GM21529 (cell line): ENCODE measurements at regions not wholly inside any gene's neighbourhood (a gene's known extent, or its start where the extent isn't known, plus 50 kb on each side); places are given as distances from the start of the nearest gene placed in this dataset.

Source experiments
- ATAC-seq: cut with Tn5 transposase; IDR thresholded peaks from one replicate; pipeline ENCODE4 v1.9.1; 2021; ENCODE audit not compliant: unreplicated experiment

- no peak for ATAC-seq
Observed at GRCh38 chr15:56868170-56868569, 50.3 kb upstream of the TCF12 start.

GRCh38 chr15:56866803-56867202, 51.6 kb upstream of the TCF12 start:
- no peak for ATAC-seq

DNA sequence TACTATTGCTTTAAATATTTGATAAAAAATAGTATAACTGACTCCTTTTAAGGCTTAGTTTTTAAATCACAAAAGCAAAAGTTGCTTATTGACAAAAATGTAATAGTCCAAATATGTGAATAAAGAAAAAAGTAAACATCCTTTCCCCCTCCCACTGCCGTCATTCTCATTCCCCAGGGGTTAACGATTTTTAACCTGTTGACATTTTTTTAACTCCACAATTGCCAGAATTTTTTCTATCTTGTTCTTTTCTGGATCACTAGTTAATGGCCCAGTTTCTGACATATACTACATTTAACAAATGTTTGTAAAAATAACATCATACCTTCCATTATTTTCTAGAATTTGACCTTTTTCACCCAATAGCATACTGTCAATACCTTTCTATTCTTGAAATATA, 60.6 kb upstream of the TCF12 start:
- ATAC-seq: no peak

DNA sequence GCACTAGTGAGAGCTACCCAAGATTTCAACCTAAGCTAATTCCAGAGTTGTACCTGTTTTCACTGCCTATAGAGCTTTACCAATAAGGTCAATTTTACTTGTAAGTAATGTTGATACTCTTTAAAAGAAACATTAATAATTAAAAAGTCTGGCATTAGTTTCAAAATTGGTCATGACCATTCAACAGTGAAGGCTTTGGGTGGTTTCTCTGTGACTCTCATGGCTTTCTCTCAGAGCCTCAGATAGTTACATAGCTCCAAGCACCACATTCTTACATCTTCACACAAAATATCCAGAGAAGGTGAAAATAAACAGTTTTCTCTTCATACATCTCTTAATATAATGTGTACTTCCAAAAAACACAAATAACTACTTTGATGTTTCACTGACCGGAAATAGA, 61.5 kb upstream of the TCF12 start:
- no peak for ATAC-seq

GRCh38 chr15:56844892-56845291, 73.6 kb upstream of the TCF12 start:
- ATAC-seq: no peak

DNA sequence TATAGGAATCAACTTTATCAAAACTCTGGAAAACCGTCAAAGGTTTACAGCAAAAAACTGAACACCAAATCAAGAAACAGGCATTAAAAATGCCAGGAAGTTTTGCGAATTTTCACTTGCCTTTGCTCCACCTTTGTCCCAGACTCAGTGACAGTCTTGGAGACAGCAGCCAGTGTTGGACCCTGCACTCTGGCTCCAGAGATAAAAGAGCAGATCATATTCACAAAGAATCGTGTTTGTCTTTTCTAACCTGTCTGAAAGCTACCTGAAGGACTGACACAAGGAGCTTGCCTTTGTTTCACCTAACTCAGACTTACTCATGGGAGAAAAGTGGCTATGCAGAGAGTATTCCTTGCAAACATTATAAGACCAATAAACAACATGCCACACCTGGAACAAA, 74.0 kb upstream of the TCF12 start:
- no peak for ATAC-seq

GRCh38 chr15:56839641-56840040, 78.8 kb upstream of the TCF12 start:
- no peak for ATAC-seq

GRCh38 chr15:56839099-56839498, 79.3 kb upstream of the TCF12 start:
- ATAC-seq: no peak

- no peak for ATAC-seq
Observed at GRCh38 chr15:56838085-56838484, 80.4 kb upstream of the TCF12 start.

- no peak for ATAC-seq
Observed at GRCh38 chr15:56837273-56837672, 81.2 kb upstream of the TCF12 start.

- ATAC-seq: no peak
Observed at GRCh38 chr15:56835718-56836171, 82.7 kb upstream of the TCF12 start.

- ATAC-seq: no peak
Observed at GRCh38 chr15:56832125-56832524, 86.3 kb upstream of the TCF12 start.

DNA sequence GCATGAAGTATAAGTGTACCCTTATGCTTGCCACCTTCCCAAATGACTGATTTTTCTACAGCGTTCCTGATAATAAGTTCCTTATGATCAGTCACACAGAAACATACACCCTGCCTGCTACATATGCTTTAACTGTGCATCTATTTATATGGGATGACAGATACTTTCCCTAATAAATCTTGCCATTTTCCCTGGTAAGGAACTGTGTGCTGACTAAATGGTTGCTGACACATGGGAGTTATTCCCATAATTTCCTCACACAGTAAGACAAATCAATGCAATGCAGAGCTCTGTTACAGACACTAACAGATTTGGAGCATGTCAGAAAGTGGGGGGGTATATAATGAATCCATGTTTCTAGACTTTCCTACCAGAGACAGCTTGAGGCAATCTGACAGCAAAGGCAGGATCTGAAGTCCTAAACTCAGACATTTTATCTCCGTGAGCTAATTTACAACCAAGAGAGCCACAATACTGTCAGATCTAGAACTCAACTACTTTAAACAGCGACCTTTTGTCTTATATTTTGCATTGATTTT, 86.9 kb upstream of the TCF12 start:
- no peak for ATAC-seq

DNA sequence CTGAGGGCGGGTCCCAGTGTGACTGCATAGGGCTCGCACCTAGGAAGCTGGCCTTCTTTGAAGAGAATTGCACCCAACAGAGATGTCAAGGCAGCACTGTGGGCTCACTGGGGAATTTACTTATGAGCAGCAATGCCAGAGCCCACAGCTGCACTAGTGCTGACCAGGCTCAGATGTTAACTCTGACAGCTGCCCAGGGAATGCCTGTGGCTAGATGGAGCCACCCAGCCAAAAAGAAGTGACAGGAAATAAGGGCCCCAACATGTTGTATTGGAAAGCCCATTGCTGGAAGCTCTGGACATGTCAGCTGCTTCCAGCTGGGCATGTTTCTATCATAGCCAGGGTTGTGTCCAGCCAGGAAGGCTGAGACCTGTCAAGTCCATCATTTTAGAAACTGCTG, 90.9 kb upstream of the ZNF280D start:
- ATAC-seq: no peak

DNA sequence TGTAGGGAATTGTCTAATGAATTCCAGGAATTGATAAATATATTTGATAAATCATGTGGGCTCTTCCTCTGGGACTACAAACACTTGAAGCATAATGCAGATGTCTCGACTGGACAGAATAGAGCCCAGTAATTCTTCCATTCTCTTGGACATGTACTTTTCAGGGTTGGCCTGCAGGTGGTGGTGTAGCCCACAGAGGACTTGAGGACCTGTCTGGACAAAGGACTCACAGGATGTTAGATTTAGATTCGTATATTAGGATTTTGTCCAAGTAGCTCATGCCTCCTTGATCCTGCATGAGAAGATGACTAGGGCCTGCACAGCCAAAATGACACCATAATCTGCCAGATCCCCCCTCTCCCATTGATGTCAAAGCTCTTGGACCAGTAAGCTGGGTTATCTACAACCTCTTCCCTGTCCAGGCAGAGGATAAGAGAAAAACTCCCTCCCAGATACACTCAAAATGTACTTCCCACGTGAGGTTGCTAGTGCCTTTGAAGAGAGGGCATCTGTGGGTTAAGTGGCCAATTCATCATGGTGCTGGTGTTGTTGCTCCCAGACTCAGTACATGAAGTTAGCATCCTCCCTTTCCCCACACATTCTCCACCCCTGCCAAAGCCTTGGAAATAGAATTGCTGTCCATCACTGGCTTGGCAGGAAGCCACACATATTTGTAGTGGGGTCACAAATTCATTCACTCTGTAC, 88.6 kb upstream of the ZNF280D start:
- peak; percentile 70 for ATAC-seq

DNA sequence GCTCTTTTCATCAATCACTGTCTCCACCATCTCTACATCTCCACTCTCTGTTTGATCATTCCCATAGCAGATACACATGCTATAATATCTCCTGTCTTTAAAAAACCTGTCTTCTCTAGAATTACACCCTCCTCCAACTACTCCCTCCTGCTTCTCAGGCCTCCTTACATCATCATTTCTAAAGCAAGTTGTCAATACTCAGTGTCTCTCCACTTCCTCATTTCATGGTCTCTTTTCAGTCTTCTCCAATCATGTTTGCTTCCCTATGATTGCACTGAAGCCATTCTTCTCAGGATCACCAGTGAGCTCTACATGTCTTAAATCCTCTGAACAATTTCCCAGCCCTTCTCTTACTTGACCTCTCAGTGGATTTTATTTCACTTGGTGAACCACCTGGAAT, 87.0 kb upstream of the ZNF280D start:
- peak; percentile 57 for ATAC-seq

DNA sequence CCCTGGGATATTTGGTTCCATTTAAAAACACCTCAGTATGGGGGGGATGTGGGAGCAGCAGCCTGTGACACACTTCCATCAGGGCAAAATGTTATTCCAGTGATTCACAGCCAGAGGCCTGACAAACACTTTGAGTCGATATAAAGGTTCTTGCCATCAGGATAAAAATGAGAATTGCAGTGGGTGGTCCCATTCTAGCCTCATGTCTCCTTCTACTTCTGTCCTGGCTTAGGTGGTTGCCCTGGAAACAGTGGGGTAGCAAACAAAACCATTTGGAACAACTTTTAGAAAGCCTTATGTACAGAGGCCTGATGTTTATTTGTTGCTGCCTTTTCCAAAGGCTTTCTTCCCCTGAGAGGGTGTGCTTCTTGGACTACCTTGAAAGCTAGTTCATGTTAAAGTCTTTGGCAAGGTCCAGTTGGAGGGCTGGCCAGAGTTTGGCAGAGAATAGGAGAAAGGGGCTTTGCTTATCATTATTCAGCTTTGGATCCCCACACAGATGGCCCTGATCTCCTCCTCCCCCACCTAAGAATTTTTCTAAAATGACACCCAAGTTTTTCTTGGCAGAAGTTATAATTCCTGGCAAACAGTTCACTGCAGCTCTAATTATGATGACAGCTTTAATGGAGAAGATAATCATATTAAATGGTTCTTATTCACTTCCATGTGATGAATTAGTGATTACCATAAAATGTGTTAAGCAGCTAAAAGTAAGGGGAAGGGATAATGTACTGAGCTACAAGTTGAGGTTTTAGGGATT, 84.2 kb upstream of the ZNF280D start:
- ATAC-seq: no peak

- no peak for ATAC-seq
Observed at GRCh38 chr15:56816781-56817180, 83.5 kb upstream of the ZNF280D start.

- no peak for ATAC-seq
Observed at GRCh38 chr15:56815247-56815646, 81.9 kb upstream of the ZNF280D start.

DNA sequence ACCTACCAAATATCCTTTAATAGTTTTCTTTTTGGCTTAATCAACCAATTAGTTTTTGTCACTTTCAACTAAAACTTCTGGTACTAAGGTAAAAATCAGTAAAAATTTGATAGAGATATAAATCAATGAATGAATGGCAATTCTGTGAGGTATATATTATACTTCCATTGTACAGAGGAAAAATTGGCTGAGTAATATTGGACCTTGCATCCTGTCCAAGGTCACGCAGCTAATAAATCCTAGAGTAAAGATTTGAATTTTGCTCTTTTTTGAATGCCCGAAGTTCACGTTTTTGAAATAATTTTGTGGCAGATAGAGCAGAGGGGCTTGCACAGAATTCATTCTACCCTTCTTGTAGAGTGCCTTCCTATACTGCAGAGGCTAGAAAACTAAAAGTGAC, 81.1 kb upstream of the ZNF280D start:
- ATAC-seq: no peak

DNA sequence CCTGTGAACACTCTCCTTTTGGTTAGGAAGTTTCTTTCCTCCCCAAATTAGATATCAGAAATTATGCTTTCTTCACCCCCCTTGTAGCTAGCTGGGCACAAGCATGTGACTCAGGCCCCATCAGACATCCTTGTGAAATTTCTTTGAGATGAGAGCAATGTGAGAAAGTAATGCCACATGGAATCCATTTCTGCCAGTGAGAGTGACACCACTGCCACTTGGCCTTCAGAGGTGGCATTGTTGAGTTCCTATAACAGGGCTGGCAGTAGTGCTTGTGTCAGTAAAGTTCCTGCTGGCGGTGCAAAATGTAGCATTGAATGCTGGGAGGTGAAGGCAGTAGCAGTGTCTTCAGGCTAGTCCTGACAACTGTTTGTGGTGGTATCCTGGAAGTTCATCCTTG, 80.7 kb upstream of the ZNF280D start:
- no peak for ATAC-seq

- no peak for ATAC-seq
Observed at GRCh38 chr15:56812961-56813360, 79.7 kb upstream of the ZNF280D start.
